PFSK-1 (cell line): ENCODE measurements at regions not wholly inside any gene's neighbourhood (a gene's known extent, or its start where the extent isn't known, plus 50 kb on each side); places are given as distances from the start of the nearest gene placed in this dataset.

ENCODE experiments used
- FOXP2 ChIP-seq: optimal IDR thresholded peaks from 2 replicates; pipeline ENCODE3; 2011; ENCODE audit warnings: borderline replicate concordance, control low read depth, inconsistent platforms; ENCODE audit not compliant: insufficient read depth; ENCODE audit errors: extremely low read length, extremely low read depth
- POLR2AphosphoS5 ChIP-seq: IDR thresholded peaks from 2 replicates; pipeline ENCODE4 v1.6.1; 2012; ENCODE audit warnings: low read depth, mild to moderate bottlenecking, control low read depth, low read length, moderate library complexity
- SIN3A ChIP-seq: IDR thresholded peaks from 2 replicates; pipeline ENCODE4 v1.6.1; 2012; ENCODE audit warnings: mild to moderate bottlenecking, low read length, moderate library complexity, borderline replicate concordance; ENCODE audit not compliant: insufficient read depth
- TAF1 ChIP-seq: IDR thresholded peaks from 2 replicates; pipeline ENCODE4 v1.6.1; 2012; ENCODE audit warnings: low read length, control low read depth, borderline replicate concordance; ENCODE audit not compliant: insufficient read depth
- TF ChIP-seq, protein P1 (sequence below), 2 experiments: IDR thresholded peaks; 2 replicates each; pipeline versions ENCODE4 v1.6.1 to v1.8.0; 2011 to 2012; ENCODE audit warnings: low read depth in 2 of 2, low read length in 2 of 2, control low read depth in 1 of 2, inconsistent platforms in 1 of 2, mild to moderate bottlenecking in 1 of 2, moderate library complexity in 1 of 2; ENCODE audit not compliant: insufficient read depth in 1 of 2

DNA sequence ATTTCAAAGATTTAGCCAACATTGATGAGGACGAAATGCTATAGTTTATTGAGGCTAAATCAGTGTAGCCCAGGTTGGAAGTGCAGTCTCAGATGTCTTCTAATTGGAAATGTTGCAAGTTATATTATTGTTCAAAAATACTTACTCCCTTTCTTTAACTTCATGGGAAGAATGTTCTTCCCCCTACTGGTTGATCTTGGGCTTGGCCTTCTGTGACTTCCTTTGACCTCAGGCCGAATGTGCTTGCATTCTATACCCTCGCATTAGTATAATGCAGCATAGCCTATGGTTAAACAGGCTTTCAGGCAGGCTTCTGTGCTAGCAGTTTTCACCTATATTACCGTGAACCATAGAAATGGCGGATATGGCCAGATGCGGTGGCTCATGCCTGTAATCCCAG, 77.3 kb downstream of the RPE65 start:
- no peak for TF ChIP-seq POLR2AphosphoS5
- TF ChIP-seq, protein P1, sequence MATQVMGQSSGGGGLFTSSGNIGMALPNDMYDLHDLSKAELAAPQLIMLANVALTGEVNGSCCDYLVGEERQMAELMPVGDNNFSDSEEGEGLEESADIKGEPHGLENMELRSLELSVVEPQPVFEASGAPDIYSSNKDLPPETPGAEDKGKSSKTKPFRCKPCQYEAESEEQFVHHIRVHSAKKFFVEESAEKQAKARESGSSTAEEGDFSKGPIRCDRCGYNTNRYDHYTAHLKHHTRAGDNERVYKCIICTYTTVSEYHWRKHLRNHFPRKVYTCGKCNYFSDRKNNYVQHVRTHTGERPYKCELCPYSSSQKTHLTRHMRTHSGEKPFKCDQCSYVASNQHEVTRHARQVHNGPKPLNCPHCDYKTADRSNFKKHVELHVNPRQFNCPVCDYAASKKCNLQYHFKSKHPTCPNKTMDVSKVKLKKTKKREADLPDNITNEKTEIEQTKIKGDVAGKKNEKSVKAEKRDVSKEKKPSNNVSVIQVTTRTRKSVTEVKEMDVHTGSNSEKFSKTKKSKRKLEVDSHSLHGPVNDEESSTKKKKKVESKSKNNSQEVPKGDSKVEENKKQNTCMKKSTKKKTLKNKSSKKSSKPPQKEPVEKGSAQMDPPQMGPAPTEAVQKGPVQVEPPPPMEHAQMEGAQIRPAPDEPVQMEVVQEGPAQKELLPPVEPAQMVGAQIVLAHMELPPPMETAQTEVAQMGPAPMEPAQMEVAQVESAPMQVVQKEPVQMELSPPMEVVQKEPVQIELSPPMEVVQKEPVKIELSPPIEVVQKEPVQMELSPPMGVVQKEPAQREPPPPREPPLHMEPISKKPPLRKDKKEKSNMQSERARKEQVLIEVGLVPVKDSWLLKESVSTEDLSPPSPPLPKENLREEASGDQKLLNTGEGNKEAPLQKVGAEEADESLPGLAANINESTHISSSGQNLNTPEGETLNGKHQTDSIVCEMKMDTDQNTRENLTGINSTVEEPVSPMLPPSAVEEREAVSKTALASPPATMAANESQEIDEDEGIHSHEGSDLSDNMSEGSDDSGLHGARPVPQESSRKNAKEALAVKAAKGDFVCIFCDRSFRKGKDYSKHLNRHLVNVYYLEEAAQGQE (IDR thresholded peaks at IDR 0.05; ENCODE audit: insufficient read depth in 1 of 2, low read depth in 2 of 2, low read length in 2 of 2), result no peak
- no peak for TF ChIP-seq TAF1
- TF ChIP-seq SIN3A, result no peak
- TF ChIP-seq FOXP2, result no peak
